Gastrocnemius medialis (tissue), 4 donors: ENCODE measurements at regions not wholly inside any gene's neighbourhood (a gene's known extent, or its start where the extent isn't known, plus 50 kb on each side); places are given as distances from the start of the nearest gene placed in this dataset.

Source experiments
- CTCF ChIP-seq, 5 experiments: fragments of 450-650 bp in 3 of 5; fragments of 200-600 bp in 2 of 5; sonication (generic) in 2 of 5; IDR thresholded peaks in 4 of 5; conservative IDR thresholded peaks in 1 of 5; 1 replicate in 4 of 5; 2 replicates in 1 of 5; pipeline ENCODE4 v1.5.1; 2016 to 2019; ENCODE audit warnings: antibody characterized with exemption in 5 of 5, mild to moderate bottlenecking in 3 of 5, moderate library complexity in 3 of 5
- POLR2A ChIP-seq, 2 donors: fragments of 450-650 bp; IDR thresholded peaks; one replicate each; pipeline ENCODE4 v1.6.1; 2017; ENCODE audit warnings: antibody characterized with exemption in 2 of 2, mild to moderate bottlenecking in 2 of 2, moderate library complexity in 2 of 2

GRCh38 chr3:30130391-30130790 lies 476.0 kb upstream of the TGFBR2 start:
- TF ChIP-seq CTCF (IDR thresholded peaks at IDR 0.05 in 4 of 5, conservative IDR thresholded peaks at IDR 0.05 in 1 of 5) (no peak), POLR2A (IDR thresholded peaks at IDR 0.05) (no peak)
